A549 (cell line): ENCODE measurements at regions not wholly inside any gene's neighbourhood (a gene's known extent, or its start where the extent isn't known, plus 50 kb on each side); places are given as distances from the start of the nearest gene placed in this dataset.

Experiments used
- ATAC-seq, 2 experiments: fragments of 200-7000 bp in 1 of 2; fragments of >200 bp in 1 of 2; cut with Nextera tagmentation in 1 of 2; cut with Tn5 transposase in 1 of 2; 3 replicates each; pipeline versions ENCODE4 v1.8.0 to v1.9.1; 2018 to 2020; ENCODE audit warnings: mild to moderate bottlenecking in 1 of 2, moderate library complexity in 1 of 2
- CTCF ChIA-PET: fragments of 300-600 bp; sonication (Branson Sonifier 250); formaldehyde crosslinking; extraction: SDS; loops from one replicate; lab custom pipeline; 2021; ENCODE audit warnings: antibody characterized with exemption, inconsistent platforms; lab: Yijun Ruan, JAX
- POLR2A ChIA-PET: fragments of 350-600 bp; formaldehyde crosslinking; extraction: SDS; loops from one replicate; lab custom pipeline; 2021; ENCODE audit warnings: antibody characterized with exemption, inconsistent platforms; lab: Yijun Ruan, JAX
- DNase-seq, 2 experiments: peaks; one replicate each; pipeline versions ENCODE4 v3.0.0 to v3.0.0-alpha.2; 2011 to 2016; ENCODE audit warnings: low read depth in 1 of 2, low spot score in 1 of 2
- FAIRE-seq: peaks from 2 replicates; lab custom pipeline; 2011; peaks lifted over from hg19 to GRCh38; lab: Jason Lieb, UNC
- H3K27ac ChIP-seq, 2 experiments: fragments of >200 bp; sonication (Bioruptor Twin); formaldehyde crosslinking; 3 replicates each; pipeline ENCODE4 v1.5.1; 2016 to 2017
- H3K4me1 ChIP-seq: fragments of >200 bp; sonication (Bioruptor Twin); formaldehyde crosslinking; 3 replicates; pipeline ENCODE4 v1.6.1; 2016
- H3K4me2 ChIP-seq: fragments of >200 bp; sonication (Bioruptor Twin); formaldehyde crosslinking; 3 replicates; pipeline ENCODE4 v1.6.1; 2016
- H3K4me3 ChIP-seq: fragments of >200 bp; sonication (Bioruptor Twin); formaldehyde crosslinking; 3 replicates; pipeline ENCODE4 v1.5.1; 2016
- H3K9me3 ChIP-seq: fragments of >200 bp; sonication (Bioruptor Twin); formaldehyde crosslinking; 3 replicates; pipeline ENCODE4 v1.6.1; 2016
- CBX8 ChIP-seq: fragments of 200-600 bp; sonication (generic); IDR thresholded peaks from 2 replicates; pipeline ENCODE4 v1.6.1; 2016
- CEBPB ChIP-seq, 2 experiments: fragments of >200 bp in 1 of 2; sonication (Bioruptor Twin) in 1 of 2; formaldehyde crosslinking in 1 of 2; IDR thresholded peaks; 2 replicates each; pipeline ENCODE4 v1.6.1; 2012 to 2016
- CHD4 ChIP-seq: fragments of 200-600 bp; sonication (generic); IDR thresholded peaks from 2 replicates; pipeline ENCODE4 v1.6.1; 2016; ENCODE audit warnings: antibody characterized with exemption, mild to moderate bottlenecking, borderline replicate concordance
- ESRRA ChIP-seq: fragments of 150-350 bp; IDR thresholded peaks from 2 replicates; pipeline ENCODE4 v1.6.1; 2014; ENCODE audit warnings: mild to moderate bottlenecking, low read length, borderline replicate concordance
- FOXS1 ChIP-seq: fragments of 250-450 bp; sonication (Bioruptor Pico); IDR thresholded peaks from 2 replicates; pipeline ENCODE4 v1.5.0; 2020; ENCODE audit warnings: mild to moderate bottlenecking, moderate library complexity
- GATA3 ChIP-seq: IDR thresholded peaks from 2 replicates; pipeline ENCODE4 v1.6.1; 2012; ENCODE audit warnings: borderline replicate concordance
- HES2 ChIP-seq: fragments of >200 bp; sonication (Bioruptor Twin); formaldehyde crosslinking; IDR thresholded peaks from 2 replicates; pipeline ENCODE4 v1.6.1; 2016
- HMGXB4 ChIP-seq: fragments of 250-450 bp; sonication (Bioruptor Pico); IDR thresholded peaks from 2 replicates; pipeline ENCODE4 v1.5.0; 2021; ENCODE audit warnings: mild to moderate bottlenecking, moderate library complexity, borderline replicate concordance
- HOXB13 ChIP-seq: fragments of 250-450 bp; sonication (Bioruptor Pico); IDR thresholded peaks from 2 replicates; pipeline ENCODE4 v1.5.0; 2020; ENCODE audit warnings: low read depth, mild to moderate bottlenecking, moderate library complexity
- JUN ChIP-seq, 2 experiments: fragments of >200 bp; sonication (Bioruptor Twin); formaldehyde crosslinking; IDR thresholded peaks; 2 replicates in 1 of 2; 3 replicates in 1 of 2; pipeline ENCODE4 v1.6.1; 2016 to 2017
- KDM1A ChIP-seq: fragments of 200-600 bp; sonication (generic); IDR thresholded peaks from 2 replicates; pipeline ENCODE4 v1.6.1; 2016; ENCODE audit warnings: low read depth, mild to moderate bottlenecking
- KDM5A ChIP-seq: fragments of 200-600 bp; sonication (generic); IDR thresholded peaks from 2 replicates; pipeline ENCODE4 v1.6.1; 2016; ENCODE audit warnings: antibody characterized with exemption, mild to moderate bottlenecking
- MAFK ChIP-seq: fragments of 450-650 bp; IDR thresholded peaks from 2 replicates; pipeline ENCODE4 v1.6.1; 2014; ENCODE audit not compliant: partially characterized antibody
- MAX ChIP-seq: IDR thresholded peaks from 2 replicates; pipeline ENCODE4 v1.6.1; 2012
- MAZ ChIP-seq: fragments of 150-350 bp; IDR thresholded peaks from 2 replicates; pipeline ENCODE4 v1.6.1; 2014; ENCODE audit warnings: antibody characterized with exemption, low read depth, low read length, borderline replicate concordance
- PBX3 ChIP-seq: IDR thresholded peaks from 2 replicates; pipeline ENCODE4 v1.6.1; 2012
- POLR2AphosphoS2 ChIP-seq: conservative IDR thresholded peaks from 2 replicates; pipeline ENCODE4 v1.6.1; 2012; ENCODE audit warnings: low read length, improper control_type of control experiment, inconsistent platforms
- RAD21 ChIP-seq, 2 experiments: fragments of >200 bp in 1 of 2; sonication (Bioruptor Twin) in 1 of 2; formaldehyde crosslinking in 1 of 2; IDR thresholded peaks in 1 of 2; conservative IDR thresholded peaks in 1 of 2; 2 replicates in 1 of 2; 3 replicates in 1 of 2; pipeline ENCODE4 v1.6.1; 2012 to 2018; ENCODE audit warnings: inconsistent platforms in 1 of 2
- RARB ChIP-seq: fragments of 250-450 bp; sonication (Bioruptor Pico); IDR thresholded peaks from 2 replicates; pipeline ENCODE4 v1.8.0; 2021; ENCODE audit warnings: mild to moderate bottlenecking, moderate library complexity
- RNF2 ChIP-seq: fragments of 200-600 bp; sonication (generic); IDR thresholded peaks from 2 replicates; pipeline ENCODE4 v1.6.1; 2016; ENCODE audit warnings: low read depth, mild to moderate bottlenecking, antibody characterized with exemption, moderate library complexity, borderline replicate concordance
- SMC3 ChIP-seq: fragments of >200 bp; sonication (Bioruptor Twin); formaldehyde crosslinking; IDR thresholded peaks from 3 replicates; pipeline ENCODE4 v1.6.1; 2018; ENCODE audit warnings: inconsistent platforms
- ZNF302 ChIP-seq: fragments of 250-450 bp; sonication (Bioruptor Pico); IDR thresholded peaks from 2 replicates; pipeline ENCODE4 v1.9.0; 2021; ENCODE audit warnings: inconsistent platforms, mild to moderate bottlenecking, moderate library complexity
- WGBS: methylation state at CpG from one replicate; pipeline ENCODE4 v1.1.6; 2017; ENCODE audit errors: missing lambda C conversion rate; 5-methylcytosine and 5-hydroxymethylcytosine counted together

GRCh38 chr14:38521591-38521990 is 265.7 kb upstream of the CLEC14A start:
- DNase-seq (no peak), ATAC-seq (no peak), FAIRE-seq (no peak)
- Histone ChIP-seq H3K4me3 (no peak overlapping the region), H3K27ac (no peak overlapping the region), H3K4me2 (no peak overlapping the region), H3K9me3 (no peaks in the 10 kb centered on the region), H3K4me1 (no peaks in the 10 kb centered on the region)
- CTCF ChIA-PET, result no interaction called here
- 10% methylated on average over 5 of the region's 5 CpGs for WGBS
- no peak for TF ChIP-seq KDM1A
- no peak for TF ChIP-seq KDM5A
- TF ChIP-seq ESRRA, result no peak
- no peak for TF ChIP-seq CEBPB (IDR thresholded peaks at IDR 0.05)
- TF ChIP-seq ZNF302 (CRISPR knock-in tag), result no peak
- TF ChIP-seq RNF2, result no peak
- TF ChIP-seq MAZ, result no peak
- no peak for TF ChIP-seq SMC3
- TF ChIP-seq FOXS1 (CRISPR knock-in tag), result no peak
- POLR2A ChIA-PET, result no interaction called here

GRCh38 chr14:38517426-38517825 is 261.5 kb upstream of the CLEC14A start:
- no peak for ATAC-seq
- 9% methylated on average over 2 of the region's 2 CpGs for WGBS
- no peak for FAIRE-seq
- no peaks in the 10 kb centered on the region for H3K4me1 ChIP-seq
- DNase-seq, result no peak
- H3K27ac ChIP-seq, result no peak overlapping the region
- POLR2A ChIA-PET, result no interaction called here
- no peak for TF ChIP-seq RAD21 (conservative IDR thresholded peaks at IDR 0.05 in 1 of 2, IDR thresholded peaks at IDR 0.05 in 1 of 2)
- TF ChIP-seq HES2, result no peak
- no peak for TF ChIP-seq MAX
- TF ChIP-seq CHD4, result no peak
- no peak for TF ChIP-seq HOXB13 (CRISPR knock-in tag)
- TF ChIP-seq CBX8, result no peak
- TF ChIP-seq GATA3, result no peak
- TF ChIP-seq POLR2AphosphoS2, result no peak
- no peak for TF ChIP-seq JUN (IDR thresholded peaks at IDR 0.05)
- TF ChIP-seq PBX3, result no peak
- TF ChIP-seq, all 56 proteins: peak for 0
- Histone ChIP-seq H3K4me2 (no peak overlapping the region), H3K4me3 (no peak overlapping the region), H3K9me3 (no peaks in the 10 kb centered on the region)
- CTCF ChIA-PET, result no interaction called here

GRCh38 chr14:38512236-38512635 is 256.3 kb upstream of the CLEC14A start:
- Histone ChIP-seq H3K4me2 (no peak overlapping the region), H3K27ac (no peak overlapping the region), H3K4me1 (no peaks in the 10 kb centered on the region), H3K4me3 (no peak overlapping the region), H3K9me3 (no peaks in the 10 kb centered on the region)
- DNase-seq, result no peak
- ChIA-PET POLR2A (no interaction called here), CTCF (no interaction called here)
- TF ChIP-seq MAFK (no peak), HMGXB4 (CRISPR knock-in tag) (no peak), ESRRA (no peak), FOXS1 (CRISPR knock-in tag) (no peak), KDM1A (no peak), RARB (CRISPR knock-in tag) (no peak)
- no peak for ATAC-seq
- no peak for FAIRE-seq
